ENCODE measurements at regions not wholly inside any gene's neighbourhood (a gene's known extent, or its start where the extent isn't known, plus 50 kb on each side); places are given as distances from the start of the nearest gene placed in this dataset.

GRCh38 chr5:105230516-105231157 is 1668.0 kb upstream of the NUDT12 start:
- Histone ChIP-seq H3K9me3 (ENCODE audit: insufficient read depth, low read depth, low read length) (no peaks in the 10 kb centered on the region), H3K4me2 (ENCODE audit: low read length) (no peak overlapping the region), H3K36me3 (ENCODE audit: insufficient read depth, low read length) (no peaks in the 10 kb centered on the region), H3K4me1 (ENCODE audit: insufficient read depth, low read length) (no peaks in the 10 kb centered on the region), H3K9ac (ENCODE audit: low read length) (no peak overlapping the region), H2AFZ (ENCODE audit: low read depth, low read length) (no peak overlapping the region), H3K4me3 (ENCODE audit: insufficient read depth, low read depth, low read length) (no peak overlapping the region), H3K27ac (ENCODE audit: low read depth, low read length) (no peak overlapping the region), H3K27me3 (ENCODE audit: insufficient read depth, low read length) (no peaks in the 10 kb centered on the region), H4K20me1 (ENCODE audit: insufficient read depth, low read length) (no peaks in the 10 kb centered on the region), H3K79me2 (ENCODE audit: insufficient read depth, low read length) (no peaks in the 10 kb centered on the region)
- no peaks in the 10 kb centered on the region for H3K4me1 Mint-ChIP-seq (ENCODE audit: low read depth, unreplicated experiment)
- no peak overlapping the region for H3K27ac Mint-ChIP-seq (ENCODE audit: unreplicated experiment)
- H3K36me3 Mint-ChIP-seq (ENCODE audit: low read depth, unreplicated experiment) = no peaks in the 10 kb centered on the region
- H3K4me3 Mint-ChIP-seq (ENCODE audit: unreplicated experiment) = no peak overlapping the region
- no peaks in the 10 kb centered on the region for H3K27me3 Mint-ChIP-seq (ENCODE audit: low read depth, unreplicated experiment)
- TF ChIP-seq EZH2 (IDR thresholded peaks at IDR 0.05; ENCODE audit: insufficient read depth, low read length) = no peak
- TF ChIP-seq, protein P1, sequence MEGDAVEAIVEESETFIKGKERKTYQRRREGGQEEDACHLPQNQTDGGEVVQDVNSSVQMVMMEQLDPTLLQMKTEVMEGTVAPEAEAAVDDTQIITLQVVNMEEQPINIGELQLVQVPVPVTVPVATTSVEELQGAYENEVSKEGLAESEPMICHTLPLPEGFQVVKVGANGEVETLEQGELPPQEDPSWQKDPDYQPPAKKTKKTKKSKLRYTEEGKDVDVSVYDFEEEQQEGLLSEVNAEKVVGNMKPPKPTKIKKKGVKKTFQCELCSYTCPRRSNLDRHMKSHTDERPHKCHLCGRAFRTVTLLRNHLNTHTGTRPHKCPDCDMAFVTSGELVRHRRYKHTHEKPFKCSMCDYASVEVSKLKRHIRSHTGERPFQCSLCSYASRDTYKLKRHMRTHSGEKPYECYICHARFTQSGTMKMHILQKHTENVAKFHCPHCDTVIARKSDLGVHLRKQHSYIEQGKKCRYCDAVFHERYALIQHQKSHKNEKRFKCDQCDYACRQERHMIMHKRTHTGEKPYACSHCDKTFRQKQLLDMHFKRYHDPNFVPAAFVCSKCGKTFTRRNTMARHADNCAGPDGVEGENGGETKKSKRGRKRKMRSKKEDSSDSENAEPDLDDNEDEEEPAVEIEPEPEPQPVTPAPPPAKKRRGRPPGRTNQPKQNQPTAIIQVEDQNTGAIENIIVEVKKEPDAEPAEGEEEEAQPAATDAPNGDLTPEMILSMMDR (IDR thresholded peaks at IDR 0.05; ENCODE audit: insufficient read depth, low read depth, low read length) = no peak
- H3K9me3 Mint-ChIP-seq (ENCODE audit: unreplicated experiment) = no peaks in the 10 kb centered on the region
- FAIRE-seq = no peak
- DNase-seq (ENCODE audit: low read depth) = no peak

DNA sequence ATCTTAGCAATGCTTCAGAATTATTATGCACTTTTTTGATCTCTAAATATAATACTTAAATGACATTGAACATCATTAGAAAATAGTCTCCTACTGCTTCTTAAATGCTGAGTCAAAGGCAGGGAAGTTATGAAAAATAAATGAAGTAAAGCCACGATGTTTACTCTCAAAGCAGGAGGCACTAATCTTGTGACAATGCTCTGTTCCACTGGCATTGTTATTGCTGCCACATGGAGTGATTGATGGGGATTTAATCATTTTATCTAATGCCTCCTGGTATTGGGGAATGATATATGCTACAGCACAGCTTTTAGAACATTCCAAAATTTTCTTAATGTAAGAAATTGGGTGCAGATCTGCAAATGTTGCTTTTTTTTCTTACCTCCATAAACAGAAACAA is 1655.4 kb upstream of the NUDT12 start:
- DNase-seq (ENCODE audit: low read depth) (no peak), FAIRE-seq (no peak)
- Histone ChIP-seq H3K36me3 (ENCODE audit: insufficient read depth, low read length) (no peaks in the 10 kb centered on the region), H3K4me3 (ENCODE audit: insufficient read depth, low read depth, low read length) (no peak overlapping the region), H3K4me2 (ENCODE audit: low read length) (no peak overlapping the region), H3K27me3 (ENCODE audit: insufficient read depth, low read length) (no peaks in the 10 kb centered on the region), H3K27ac (ENCODE audit: low read depth, low read length) (no peak overlapping the region), H3K4me1 (ENCODE audit: insufficient read depth, low read length) (no peaks in the 10 kb centered on the region), H3K9me3 (ENCODE audit: insufficient read depth, low read depth, low read length) (no peaks in the 10 kb centered on the region), H3K79me2 (ENCODE audit: insufficient read depth, low read length) (no peaks in the 10 kb centered on the region), H4K20me1 (ENCODE audit: insufficient read depth, low read length) (no peaks in the 10 kb centered on the region), H2AFZ (ENCODE audit: low read depth, low read length) (no peak overlapping the region), H3K9ac (ENCODE audit: low read length) (no peak overlapping the region)
- no peak for TF ChIP-seq EZH2 (IDR thresholded peaks at IDR 0.05; ENCODE audit: insufficient read depth, low read length)
- TF ChIP-seq, protein P1 (IDR thresholded peaks at IDR 0.05; ENCODE audit: insufficient read depth, low read depth, low read length) = no peak
- Mint-ChIP-seq H3K9me3 (ENCODE audit: unreplicated experiment) (peaks cover 7% of the 10 kb centered on the region), H3K4me1 (ENCODE audit: low read depth, unreplicated experiment) (no peaks in the 10 kb centered on the region), H3K36me3 (ENCODE audit: low read depth, unreplicated experiment) (no peaks in the 10 kb centered on the region), H3K27ac (ENCODE audit: unreplicated experiment) (no peak overlapping the region), H3K27me3 (ENCODE audit: low read depth, unreplicated experiment) (no peaks in the 10 kb centered on the region), H3K4me3 (ENCODE audit: unreplicated experiment) (no peak overlapping the region)

GRCh38 chr5:105213078-105213477 is 1650.5 kb upstream of the NUDT12 start:
- H3K4me3 ChIP-seq (ENCODE audit: insufficient read depth, low read depth, low read length) = no peak overlapping the region
- no peaks in the 10 kb centered on the region for H3K36me3 ChIP-seq (ENCODE audit: insufficient read depth, low read length)
- no peaks in the 10 kb centered on the region for H3K4me1 Mint-ChIP-seq (ENCODE audit: low read depth, unreplicated experiment)
- H3K9me3 Mint-ChIP-seq (ENCODE audit: unreplicated experiment) = no peaks in the 10 kb centered on the region
- no peaks in the 10 kb centered on the region for H3K27me3 ChIP-seq (ENCODE audit: insufficient read depth, low read length)
- H4K20me1 ChIP-seq (ENCODE audit: insufficient read depth, low read length) = no peaks in the 10 kb centered on the region
- H3K4me3 Mint-ChIP-seq (ENCODE audit: unreplicated experiment) = no peak overlapping the region
- no peaks in the 10 kb centered on the region for H3K36me3 Mint-ChIP-seq (ENCODE audit: low read depth, unreplicated experiment)
- H3K27me3 Mint-ChIP-seq (ENCODE audit: low read depth, unreplicated experiment) = no peaks in the 10 kb centered on the region
- no peaks in the 10 kb centered on the region for H3K9me3 ChIP-seq (ENCODE audit: insufficient read depth, low read depth, low read length)
- TF ChIP-seq EZH2 (IDR thresholded peaks at IDR 0.05; ENCODE audit: insufficient read depth, low read length) = no peak
- TF ChIP-seq, protein P1 (IDR thresholded peaks at IDR 0.05; ENCODE audit: insufficient read depth, low read depth, low read length) = no peak
- no peak overlapping the region for H3K27ac ChIP-seq (ENCODE audit: low read depth, low read length)
- H2AFZ ChIP-seq (ENCODE audit: low read depth, low read length) = no peak overlapping the region
- no peak overlapping the region for H3K27ac Mint-ChIP-seq (ENCODE audit: unreplicated experiment)
- H3K4me1 ChIP-seq (ENCODE audit: insufficient read depth, low read length) = no peaks in the 10 kb centered on the region
- H3K79me2 ChIP-seq (ENCODE audit: insufficient read depth, low read length) = no peaks in the 10 kb centered on the region
- FAIRE-seq (no peak), DNase-seq (ENCODE audit: low read depth) (no peak)
- H3K9ac ChIP-seq (ENCODE audit: low read length) = no peak overlapping the region
- H3K4me2 ChIP-seq (ENCODE audit: low read length) = no peak overlapping the region

Data from astrocyte (in vitro differentiated cells and primary cell).